ENCODE measurements at regions not wholly inside any gene's neighbourhood (a gene's known extent, or its start where the extent isn't known, plus 50 kb on each side); places are given as distances from the start of the nearest gene placed in this dataset.

GRCh38 chr16:56081371-56081770 lies 109.9 kb upstream of the GNAO1 start (continued):
- TF ChIP-seq ZBTB44 (tag by site-specific recombination; IDR thresholded peaks at IDR 0.05): no peak
- TF ChIP-seq ZNF138 (tag by site-specific recombination; IDR thresholded peaks at IDR 0.05; ENCODE audit: borderline replicate concordance): no peak

GRCh38 chr16:56075732-56076388 lies 115.4 kb upstream of the GNAO1 start:
- Histone ChIP-seq H3K4me1 (ENCODE audit: control insufficient read depth, insufficient read depth, low read length) (no peaks in the 10 kb centered on the region), H3K9me3 (ENCODE audit: control insufficient read depth, insufficient read depth, low read depth, low read length) (no peaks in the 10 kb centered on the region)
- POLR2A ChIA-PET: no interaction called here

GRCh38 chr16:56073508-56073907 lies 117.8 kb upstream of the GNAO1 start:
- ChIA-PET POLR2A (no interaction called here), CTCF (interaction anchor here (0.6 kb wide), 2 partner anchors 35 to 141 kb away, joined by 3 to 4 read pairs; no protein-coding TSS in a partner anchor)
- TF ChIP-seq OVOL3 (tag by site-specific recombination; IDR thresholded peaks at IDR 0.05) (no peak), ZNF214 (tag by site-specific recombination; IDR thresholded peaks at IDR 0.05; ENCODE audit: borderline replicate concordance) (no peak), ZNF610 (tag by site-specific recombination; IDR thresholded peaks at IDR 0.05; ENCODE audit: borderline replicate concordance) (no peak), ZNF169 (tag by site-specific recombination; IDR thresholded peaks at IDR 0.05) (no peak), ZNF664 (tag by site-specific recombination; IDR thresholded peaks at IDR 0.05) (no peak), ZSCAN16 (tag by site-specific recombination; IDR thresholded peaks at IDR 0.05) (no peak), ZNF391 (tag by site-specific recombination; IDR thresholded peaks at IDR 0.05; ENCODE audit: borderline replicate concordance, low read depth) (no peak), KLF17 (tag by site-specific recombination; IDR thresholded peaks at IDR 0.05) (no peak), ZSCAN23 (tag by site-specific recombination; IDR thresholded peaks at IDR 0.05) (no peak), ZNF660 (tag by site-specific recombination; IDR thresholded peaks at IDR 0.05) (no peak), ZIC2 (tag by site-specific recombination; IDR thresholded peaks at IDR 0.05) (no peak), MZF1 (tag by site-specific recombination; IDR thresholded peaks at IDR 0.05; ENCODE audit: borderline replicate concordance) (no peak), ZXDB (tag by site-specific recombination; IDR thresholded peaks at IDR 0.05) (no peak), ZNF521 (tag by site-specific recombination; IDR thresholded peaks at IDR 0.05) (no peak), SETDB1 (IDR thresholded peaks at IDR 0.05; ENCODE audit: insufficient read length, low read length) (no peak)

More at GRCh38 chr16:56075732-56076388, 115.4 kb upstream of the GNAO1 start:
- no peak overlapping the region for H3K4me3 ChIP-seq (ENCODE audit: low read depth, low read length)
- CTCF ChIA-PET: interaction anchor here (0.7 kb wide), 1 partner anchor 30 kb away, joined by 3 read pairs; no protein-coding TSS in a partner anchor
- no peak overlapping the region for H3K27ac ChIP-seq (ENCODE audit: extremely low read depth, low read depth, low read length)
- TF ChIP-seq ZNF174 (tag by site-specific recombination; IDR thresholded peaks at IDR 0.05) (no peak), ZNF501 (tag by site-specific recombination; IDR thresholded peaks at IDR 0.05) (no peak), ZNF624 (tag by site-specific recombination; IDR thresholded peaks at IDR 0.05) (no peak), ZNF214 (tag by site-specific recombination; IDR thresholded peaks at IDR 0.05; ENCODE audit: borderline replicate concordance) (no peak), ZNF513 (tag by site-specific recombination; IDR thresholded peaks at IDR 0.05) (no peak), ZNF707 (tag by site-specific recombination; IDR thresholded peaks at IDR 0.05) (no peak), FEZF1 (tag by site-specific recombination; IDR thresholded peaks at IDR 0.05) (no peak), BCL11A (tag by site-specific recombination; IDR thresholded peaks at IDR 0.05; ENCODE audit: low read depth) (no peak)
- no peaks in the 10 kb centered on the region for H3K36me3 ChIP-seq (ENCODE audit: control insufficient read depth in 2 of 2, insufficient read depth in 1 of 2, low read length in 2 of 2)

More at GRCh38 chr16:56073508-56073907, 117.8 kb upstream of the GNAO1 start:
- Histone ChIP-seq H3K4me1 (ENCODE audit: control insufficient read depth, insufficient read depth, low read length) (no peaks in the 10 kb centered on the region), H3K27ac (ENCODE audit: extremely low read depth, low read depth, low read length) (no peak overlapping the region), H3K4me3 (ENCODE audit: low read depth, low read length) (no peak overlapping the region), H3K9me3 (ENCODE audit: control insufficient read depth, insufficient read depth, low read depth, low read length) (no peaks in the 10 kb centered on the region), H3K36me3 (ENCODE audit: control insufficient read depth in 2 of 2, insufficient read depth in 1 of 2, low read length in 2 of 2) (no peaks in the 10 kb centered on the region)
